ENCODE measurements at regions not wholly inside any gene's neighbourhood (a gene's known extent, or its start where the extent isn't known, plus 50 kb on each side); places are given as distances from the start of the nearest gene placed in this dataset.

DNA sequence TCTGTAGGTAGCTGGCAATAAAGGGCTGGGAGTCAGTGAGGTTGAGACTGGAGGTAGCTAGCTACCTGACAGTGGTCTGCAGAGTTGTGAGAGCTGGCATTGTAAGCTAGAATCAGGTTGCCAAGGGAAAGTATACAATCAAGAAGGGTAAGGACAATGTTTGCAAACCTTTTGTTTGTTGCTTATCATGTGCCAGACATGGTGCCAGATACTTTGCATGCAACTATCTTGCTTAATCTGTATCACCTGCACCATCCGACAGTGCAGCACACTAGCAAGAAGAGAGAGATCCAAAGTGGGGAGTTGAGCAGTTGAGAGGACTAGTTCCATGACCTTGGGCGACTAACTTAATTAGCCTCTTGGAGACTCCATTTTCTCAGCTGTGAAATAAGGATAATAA is 236.4 kb downstream of the PDCD6IP start:
- DNase-seq (ENCODE audit: extremely low read depth, insufficient read length): no peak
- Histone ChIP-seq H3K27me3 (replicated peaks; ENCODE audit: control insufficient read depth, insufficient read depth, low read length) (no peaks in the 10 kb centered on the region), H3K4me3 (replicated peaks; ENCODE audit: low read depth, low read length) (no peak overlapping the region), H3K36me3 (ENCODE audit: control insufficient read depth, insufficient read depth, low read length) (no peaks in the 10 kb centered on the region)
- TF ChIP-seq, protein P1, sequence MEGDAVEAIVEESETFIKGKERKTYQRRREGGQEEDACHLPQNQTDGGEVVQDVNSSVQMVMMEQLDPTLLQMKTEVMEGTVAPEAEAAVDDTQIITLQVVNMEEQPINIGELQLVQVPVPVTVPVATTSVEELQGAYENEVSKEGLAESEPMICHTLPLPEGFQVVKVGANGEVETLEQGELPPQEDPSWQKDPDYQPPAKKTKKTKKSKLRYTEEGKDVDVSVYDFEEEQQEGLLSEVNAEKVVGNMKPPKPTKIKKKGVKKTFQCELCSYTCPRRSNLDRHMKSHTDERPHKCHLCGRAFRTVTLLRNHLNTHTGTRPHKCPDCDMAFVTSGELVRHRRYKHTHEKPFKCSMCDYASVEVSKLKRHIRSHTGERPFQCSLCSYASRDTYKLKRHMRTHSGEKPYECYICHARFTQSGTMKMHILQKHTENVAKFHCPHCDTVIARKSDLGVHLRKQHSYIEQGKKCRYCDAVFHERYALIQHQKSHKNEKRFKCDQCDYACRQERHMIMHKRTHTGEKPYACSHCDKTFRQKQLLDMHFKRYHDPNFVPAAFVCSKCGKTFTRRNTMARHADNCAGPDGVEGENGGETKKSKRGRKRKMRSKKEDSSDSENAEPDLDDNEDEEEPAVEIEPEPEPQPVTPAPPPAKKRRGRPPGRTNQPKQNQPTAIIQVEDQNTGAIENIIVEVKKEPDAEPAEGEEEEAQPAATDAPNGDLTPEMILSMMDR (IDR thresholded peaks at IDR 0.05; ENCODE audit: insufficient read depth, low read length, poor library complexity, severe bottlenecking): no peak

DNA sequence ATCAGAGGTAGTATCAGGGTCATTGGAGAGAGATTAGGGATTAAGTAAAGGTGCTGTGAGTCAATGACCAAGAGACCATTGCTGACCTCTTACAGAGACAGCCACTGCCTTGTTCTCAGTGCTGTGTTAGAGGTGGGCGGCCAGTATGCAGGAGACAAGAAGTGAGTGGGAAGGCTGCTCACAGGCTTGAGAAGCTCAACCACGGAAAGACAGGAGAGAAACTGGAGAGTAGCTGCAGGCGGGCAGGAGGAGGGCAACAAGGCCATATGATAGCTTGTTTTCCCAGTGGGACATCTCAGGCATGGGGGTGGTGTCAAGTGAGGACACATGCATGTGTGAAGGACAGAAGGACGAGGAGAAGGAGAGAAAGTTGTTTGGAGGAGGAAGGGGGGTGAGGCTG is 237.3 kb downstream of the PDCD6IP start:
- no peak for DNase-seq (ENCODE audit: extremely low read depth, insufficient read length)
- no peak overlapping the region for H3K4me3 ChIP-seq (replicated peaks; ENCODE audit: low read depth, low read length)
- no peaks in the 10 kb centered on the region for H3K36me3 ChIP-seq (ENCODE audit: control insufficient read depth, insufficient read depth, low read length)
- H3K27me3 ChIP-seq (replicated peaks; ENCODE audit: control insufficient read depth, insufficient read depth, low read length): no peaks in the 10 kb centered on the region
- TF ChIP-seq, protein P1 (IDR thresholded peaks at IDR 0.05; ENCODE audit: insufficient read depth, low read length, poor library complexity, severe bottlenecking): no peak

DNA sequence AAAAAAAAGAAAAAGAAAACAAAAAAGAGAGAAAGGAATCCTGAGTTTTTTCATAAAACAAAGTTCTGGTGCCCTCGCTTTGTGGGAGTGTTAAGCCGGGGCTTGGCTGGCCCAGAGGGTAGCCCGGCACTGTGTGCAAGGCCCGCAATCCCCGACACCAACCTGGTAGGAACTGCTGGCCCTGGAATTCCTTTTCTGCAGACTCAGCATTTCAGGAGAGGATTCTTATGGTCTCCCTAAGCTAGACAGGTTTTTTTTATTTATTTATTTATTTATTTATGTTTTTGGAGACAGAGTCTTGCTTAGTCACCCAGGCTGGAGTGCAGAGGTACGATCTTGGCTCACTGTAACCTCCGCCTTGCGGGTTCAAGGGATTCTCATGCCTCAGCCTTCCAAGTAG is 238.8 kb downstream of the PDCD6IP start:
- H3K27me3 ChIP-seq (replicated peaks; ENCODE audit: control insufficient read depth, insufficient read depth, low read length): no peaks in the 10 kb centered on the region
- H3K36me3 ChIP-seq (ENCODE audit: control insufficient read depth, insufficient read depth, low read length): no peaks in the 10 kb centered on the region
- H3K4me3 ChIP-seq (replicated peaks; ENCODE audit: low read depth, low read length): no peak overlapping the region
- TF ChIP-seq, protein P1 (IDR thresholded peaks at IDR 0.05; ENCODE audit: insufficient read depth, low read length, poor library complexity, severe bottlenecking): no peak
- no peak for DNase-seq (ENCODE audit: extremely low read depth, insufficient read length)

DNA sequence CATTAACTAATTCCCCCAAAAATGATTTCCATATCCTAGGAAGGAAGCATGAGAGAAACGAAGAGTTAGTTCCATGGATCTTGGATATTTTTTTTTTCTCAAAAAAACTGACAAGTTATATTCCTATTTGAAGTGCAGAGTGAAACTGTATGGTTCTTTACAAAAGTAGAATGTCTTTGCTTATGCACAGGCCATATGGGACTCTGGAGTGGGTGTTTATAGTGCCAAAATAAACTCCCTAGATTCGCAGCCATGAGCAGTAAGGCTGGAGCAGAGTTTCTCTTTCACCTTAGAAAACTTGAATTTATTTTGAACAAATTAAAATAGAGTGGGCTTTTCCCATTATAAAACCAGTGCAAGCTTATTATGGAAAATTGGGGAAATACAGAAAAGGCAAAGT is 239.7 kb downstream of the PDCD6IP start:
- TF ChIP-seq, protein P1 (IDR thresholded peaks at IDR 0.05; ENCODE audit: insufficient read depth, low read length, poor library complexity, severe bottlenecking): no peak
- DNase-seq (ENCODE audit: extremely low read depth, insufficient read length): no peak
- Histone ChIP-seq H3K4me3 (replicated peaks; ENCODE audit: low read depth, low read length) (no peak overlapping the region), H3K36me3 (ENCODE audit: control insufficient read depth, insufficient read depth, low read length) (no peaks in the 10 kb centered on the region), H3K27me3 (replicated peaks; ENCODE audit: control insufficient read depth, insufficient read depth, low read length) (no peaks in the 10 kb centered on the region)

DNA sequence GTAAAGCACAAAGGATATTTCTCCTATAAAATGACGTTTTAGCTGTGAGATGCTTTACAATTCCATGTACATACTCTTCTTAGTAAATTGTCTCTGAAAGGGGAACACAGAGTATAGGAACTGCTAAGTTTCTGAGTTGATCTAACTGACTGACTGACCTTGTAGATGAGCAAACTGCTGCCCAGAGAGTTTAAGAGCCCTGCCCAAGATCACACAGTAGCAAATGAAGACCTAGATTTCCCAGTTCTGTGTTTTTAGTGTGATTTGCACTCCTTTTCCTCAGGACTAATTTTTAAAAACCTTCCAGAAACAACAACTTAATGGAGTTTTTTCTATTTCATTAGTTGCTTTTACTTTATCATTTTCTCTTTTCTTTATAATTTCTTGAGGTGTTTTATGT is 247.7 kb downstream of the PDCD6IP start:
- Histone ChIP-seq H3K4me3 (replicated peaks; ENCODE audit: low read depth, low read length) (no peak overlapping the region), H3K27me3 (replicated peaks; ENCODE audit: control insufficient read depth, insufficient read depth, low read length) (no peaks in the 10 kb centered on the region), H3K36me3 (ENCODE audit: control insufficient read depth, insufficient read depth, low read length) (no peaks in the 10 kb centered on the region)
- DNase-seq (ENCODE audit: extremely low read depth, insufficient read length): no peak
- TF ChIP-seq, protein P1 (IDR thresholded peaks at IDR 0.05; ENCODE audit: insufficient read depth, low read length, poor library complexity, severe bottlenecking): no peak

DNA sequence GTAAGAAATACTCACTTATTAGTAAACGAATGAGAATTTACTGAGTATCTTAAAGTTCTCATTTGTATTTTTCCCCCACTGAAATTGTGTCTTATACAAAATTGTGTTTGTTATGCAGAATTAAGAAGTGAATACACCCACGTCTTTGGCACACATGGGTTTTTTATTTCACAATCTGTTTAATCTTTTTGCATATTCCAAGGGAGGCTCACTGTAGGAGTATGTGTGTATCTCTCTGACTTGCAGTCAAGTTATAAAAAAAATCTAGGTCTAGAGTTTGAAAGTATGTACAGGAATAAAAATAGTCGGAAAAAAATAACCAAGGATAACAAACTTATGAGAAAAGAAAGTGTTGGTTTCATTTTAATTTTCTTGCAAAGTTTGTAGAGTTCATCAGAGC is 255.2 kb downstream of the PDCD6IP start:
- no peaks in the 10 kb centered on the region for H3K36me3 ChIP-seq (ENCODE audit: control insufficient read depth, insufficient read depth, low read length)
- no peaks in the 10 kb centered on the region for H3K27me3 ChIP-seq (replicated peaks; ENCODE audit: control insufficient read depth, insufficient read depth, low read length)
- H3K4me3 ChIP-seq (replicated peaks; ENCODE audit: low read depth, low read length): no peak overlapping the region
- no peak for DNase-seq (ENCODE audit: extremely low read depth, insufficient read length)
- TF ChIP-seq, protein P1 (IDR thresholded peaks at IDR 0.05; ENCODE audit: insufficient read depth, low read length, poor library complexity, severe bottlenecking): no peak

Measured in GM06990 (cell line).